Germinal center (tissue), 1 donor: ENCODE measurements at regions not wholly inside any gene's neighbourhood (a gene's known extent, or its start where the extent isn't known, plus 50 kb on each side); places are given as distances from the start of the nearest gene placed in this dataset.

ENCODE experiments used
- DNase-seq: peaks from one replicate; pipeline ENCODE4 v3.0.0; 2012; ENCODE audit warnings: mixed read lengths, low spot score

GRCh38 chr13:74669149-74669548 lies 534.9 kb upstream of the KLF12 start:
- no peak for DNase-seq

DNA sequence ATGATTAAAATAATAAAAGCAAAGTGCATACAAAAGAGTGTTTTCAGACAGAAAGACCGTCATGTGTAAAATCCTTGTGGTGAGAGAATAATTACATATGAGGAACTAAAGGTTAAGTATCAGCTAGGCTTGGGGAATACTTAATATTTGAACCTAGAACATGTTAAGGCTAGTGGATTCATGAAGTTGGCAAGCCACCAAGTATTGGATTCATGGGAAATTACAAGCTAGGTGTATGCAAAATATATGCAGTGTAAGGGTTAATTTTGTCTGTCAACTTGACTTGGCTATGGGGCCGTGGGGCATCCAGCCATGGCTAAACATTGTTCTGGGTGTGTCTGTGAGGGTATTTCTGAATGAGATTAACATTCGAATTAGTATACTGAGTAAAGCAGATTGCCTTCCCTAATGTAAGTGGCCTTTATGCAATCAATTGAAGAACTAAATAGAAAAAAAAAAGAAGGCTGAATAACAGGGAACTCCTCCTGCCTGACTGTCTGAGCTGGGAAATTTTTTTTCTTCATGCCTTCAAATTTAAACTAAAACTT lies 533.5 kb upstream of the KLF12 start:
- no peak for DNase-seq

GRCh38 chr13:74662905-74663304 lies 528.7 kb upstream of the KLF12 start:
- DNase-seq, result no peak

DNA sequence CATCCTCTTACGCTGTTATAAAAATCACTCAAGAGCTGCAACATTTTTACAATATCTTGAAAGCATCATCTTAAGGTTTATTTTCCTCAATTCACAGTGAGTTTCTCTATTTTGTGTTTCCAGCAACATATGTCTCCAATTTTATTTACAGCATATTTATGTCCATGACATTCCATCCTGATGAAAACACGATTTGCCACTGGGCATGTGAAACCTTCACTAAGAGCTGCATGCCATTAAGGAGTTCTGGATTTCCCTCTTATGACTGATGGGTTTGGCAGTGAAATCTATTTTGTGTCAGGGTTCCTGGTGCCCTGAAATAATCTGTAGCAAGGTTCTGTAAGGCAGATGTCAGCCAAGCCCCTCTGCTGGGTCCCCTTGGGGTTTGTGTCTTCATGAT lies 527.6 kb upstream of the KLF12 start:
- no peak for DNase-seq

GRCh38 chr13:74657765-74658164 lies 523.6 kb upstream of the KLF12 start:
- DNase-seq, result no peak

DNA sequence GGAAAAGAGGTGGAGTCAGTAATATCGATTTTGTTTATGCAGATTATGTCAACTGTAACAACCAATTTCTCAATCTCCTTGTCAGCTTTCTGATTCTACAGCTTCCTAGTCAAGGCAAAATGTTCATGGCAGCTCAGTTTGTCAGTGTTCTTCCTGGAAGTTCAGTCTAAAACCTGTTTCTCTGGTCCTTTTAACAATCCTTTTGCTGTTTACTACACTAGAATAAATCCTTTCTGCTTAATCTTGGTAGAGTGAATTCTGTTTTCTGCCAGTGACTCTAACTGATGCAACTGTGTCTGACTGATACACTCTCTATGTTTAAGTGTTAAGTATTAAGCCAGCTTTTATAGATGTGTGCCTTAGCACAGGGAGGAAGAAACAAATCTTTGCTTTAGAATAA lies 516.9 kb upstream of the KLF12 start:
- no peak for DNase-seq

DNA sequence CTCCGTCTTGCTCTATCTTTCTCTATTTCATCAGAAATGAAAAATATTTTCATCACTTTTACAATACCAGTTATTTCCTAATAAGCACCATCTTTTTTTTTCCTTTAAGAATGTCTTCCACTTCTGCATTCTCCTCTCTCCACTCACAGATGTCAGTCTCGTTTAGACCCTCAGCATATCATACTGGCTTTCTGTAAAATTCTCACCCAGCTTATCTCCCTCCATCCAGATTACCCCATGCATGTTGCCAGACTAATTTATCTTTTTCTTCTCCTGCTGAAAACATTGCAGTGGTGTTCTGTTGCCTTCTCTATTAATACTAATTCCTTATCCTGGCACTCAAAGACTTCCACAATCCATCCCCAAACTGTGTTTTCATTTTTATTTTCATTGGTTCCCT lies 513.8 kb upstream of the KLF12 start:
- no peak for DNase-seq

DNA sequence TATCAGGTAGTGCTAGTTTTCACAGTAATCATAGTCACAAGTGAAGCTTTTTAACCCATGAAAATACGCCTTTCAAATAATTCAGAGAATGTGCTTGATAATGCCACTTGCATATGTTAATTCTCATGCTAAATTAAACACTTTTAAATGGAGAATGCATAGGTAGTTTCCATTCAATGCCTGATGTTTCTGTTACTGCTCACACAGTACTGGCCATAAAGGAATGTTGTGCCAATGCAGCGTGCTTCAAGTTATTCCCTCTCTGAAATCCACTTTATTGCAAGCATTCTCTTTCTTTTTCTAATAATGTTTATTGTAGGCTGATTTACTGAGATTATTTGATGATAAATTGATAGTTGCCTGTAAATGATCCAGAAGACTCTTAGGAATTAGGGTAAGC lies 513.0 kb upstream of the KLF12 start:
- no peak for DNase-seq

DNA sequence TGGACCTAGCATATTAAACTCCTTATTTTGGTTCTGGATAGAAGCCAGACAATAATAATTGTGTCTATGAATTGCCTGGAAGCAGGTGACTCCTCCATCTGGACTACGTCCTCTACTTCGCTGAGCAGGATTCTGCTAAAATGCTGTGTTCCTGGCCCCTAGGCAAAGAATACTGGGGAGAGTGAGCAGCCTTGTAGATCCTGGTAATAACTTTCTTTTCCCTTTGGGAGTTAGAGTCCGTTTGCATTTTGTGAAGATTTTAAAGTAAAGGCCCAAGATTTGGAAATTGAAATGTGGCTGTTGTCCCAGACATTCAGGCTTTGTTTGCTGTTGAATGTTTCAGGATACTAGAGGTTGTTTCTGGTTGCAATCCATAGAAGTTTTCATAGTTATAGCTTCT lies 511.9 kb upstream of the KLF12 start:
- no peak for DNase-seq

DNA sequence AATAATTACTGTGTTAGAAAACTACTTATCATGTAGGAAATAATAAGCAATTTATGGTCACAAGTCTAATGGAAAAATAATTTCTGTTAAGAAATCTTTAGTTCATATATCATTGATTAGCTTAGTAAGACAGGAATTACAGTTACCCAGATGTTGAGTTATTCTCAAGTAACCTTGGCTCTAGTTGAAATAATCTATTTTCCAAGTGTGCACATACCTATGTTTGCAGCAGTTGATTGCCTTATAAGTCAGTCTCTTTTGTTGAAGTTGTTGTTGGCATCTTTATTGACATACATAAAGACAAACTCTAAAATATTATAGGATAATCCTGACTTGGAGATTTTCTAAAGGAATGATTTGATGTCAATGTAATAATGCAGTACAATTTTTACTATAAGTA lies 511.4 kb upstream of the KLF12 start:
- no peak for DNase-seq

GRCh38 chr13:74644229-74644628 lies 510.0 kb upstream of the KLF12 start:
- DNase-seq, result no peak

DNA sequence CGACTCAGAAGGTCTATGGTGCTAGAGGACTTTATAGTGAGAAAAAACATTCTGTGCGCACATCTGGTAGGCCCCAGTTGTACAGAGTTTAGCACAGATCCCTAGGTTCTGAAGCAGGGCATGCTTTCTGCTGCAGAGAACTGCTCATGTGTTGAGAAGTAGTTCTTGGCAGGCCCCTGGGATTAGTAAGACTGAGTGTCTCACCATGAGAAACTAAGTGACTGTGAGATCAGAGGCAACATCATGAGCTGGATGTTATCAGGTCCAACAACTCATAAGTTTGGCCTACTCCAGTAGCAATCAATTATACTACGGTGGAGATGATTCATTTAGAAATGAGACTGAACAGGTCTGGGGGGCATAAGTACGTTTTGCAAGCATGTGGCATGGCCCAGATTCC lies 507.4 kb upstream of the KLF12 start:
- DNase-seq, result no peak

DNA sequence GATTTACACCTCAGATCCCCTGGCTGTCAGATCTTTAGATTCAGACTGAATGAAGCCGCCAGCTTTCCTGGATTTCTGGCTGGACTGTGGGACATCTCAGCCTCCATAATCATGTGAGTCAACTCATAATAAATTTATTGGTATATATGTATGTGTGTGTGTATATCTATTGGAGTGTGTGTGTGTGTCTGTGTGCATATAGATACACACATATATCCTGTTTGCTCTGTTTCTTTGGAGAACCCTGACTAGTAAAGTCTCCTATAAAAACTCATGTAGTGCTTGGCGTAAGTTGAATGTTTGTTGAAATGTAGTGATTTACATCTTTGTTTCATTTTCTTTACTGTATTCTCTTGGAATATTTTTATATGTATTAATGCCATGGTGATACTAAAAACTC lies 499.5 kb upstream of the KLF12 start:
- DNase-seq, result no peak

DNA sequence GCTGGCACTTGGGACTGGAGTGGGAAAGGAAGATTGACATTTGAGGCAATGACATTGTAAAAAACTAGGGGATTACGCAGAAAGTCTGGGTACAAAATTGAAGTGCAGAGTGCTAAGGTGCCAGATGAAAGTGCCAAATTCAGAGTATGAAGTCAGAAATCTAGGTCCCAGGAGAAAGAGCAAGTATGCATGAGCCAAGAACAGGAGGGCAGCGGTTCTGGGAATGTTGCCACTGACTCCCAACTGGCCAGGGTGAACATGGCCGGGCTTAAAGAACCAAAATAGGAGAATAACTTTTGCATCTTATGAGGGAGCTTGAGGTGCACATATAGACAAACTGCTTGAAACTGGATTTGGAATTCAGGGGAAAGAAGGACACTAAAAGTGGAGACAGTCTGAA lies 495.8 kb upstream of the KLF12 start:
- no peak for DNase-seq

GRCh38 chr13:74625541-74625940 lies 491.3 kb upstream of the KLF12 start:
- DNase-seq, result no peak

GRCh38 chr13:74623761-74624160 lies 489.6 kb upstream of the KLF12 start:
- no peak for DNase-seq

DNA sequence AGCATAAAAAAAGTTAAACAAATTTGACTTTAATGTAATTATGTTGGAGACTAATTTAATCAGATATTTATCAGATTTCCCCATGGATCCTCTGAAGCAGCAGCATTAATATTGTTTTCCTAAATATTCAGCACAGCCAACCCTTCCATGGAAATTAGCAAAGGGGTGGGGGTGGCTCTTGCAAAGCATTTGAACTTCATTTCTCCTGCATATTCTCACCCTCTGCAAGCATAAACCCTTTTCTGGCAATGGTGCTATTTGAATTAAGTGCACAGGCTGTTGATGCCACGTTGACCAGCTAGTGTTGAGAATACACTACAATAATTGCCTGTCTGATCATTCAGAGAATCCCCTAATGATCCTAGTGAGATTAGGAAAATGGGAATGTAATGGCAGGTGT lies 488.1 kb upstream of the KLF12 start:
- no peak for DNase-seq

DNA sequence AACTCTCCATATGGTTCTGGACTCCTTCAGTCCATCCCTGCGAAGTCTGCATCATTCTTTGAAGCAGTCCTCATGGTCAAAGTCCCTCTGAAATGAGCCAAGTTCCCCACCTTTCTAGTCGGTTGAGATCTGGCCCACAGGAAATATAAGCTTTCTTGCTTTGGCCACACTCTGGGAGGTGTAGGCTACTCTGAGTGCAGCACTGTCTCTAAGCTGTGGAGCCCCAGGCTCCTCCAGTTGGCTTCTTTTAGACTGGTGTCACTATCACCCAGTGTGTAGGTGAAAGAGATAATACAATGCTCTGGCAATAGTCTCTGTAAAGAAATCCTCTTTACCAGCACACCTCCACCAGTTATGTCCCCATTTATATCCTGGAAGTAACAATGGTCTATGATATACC lies 486.5 kb upstream of the KLF12 start:
- DNase-seq, result no peak

DNA sequence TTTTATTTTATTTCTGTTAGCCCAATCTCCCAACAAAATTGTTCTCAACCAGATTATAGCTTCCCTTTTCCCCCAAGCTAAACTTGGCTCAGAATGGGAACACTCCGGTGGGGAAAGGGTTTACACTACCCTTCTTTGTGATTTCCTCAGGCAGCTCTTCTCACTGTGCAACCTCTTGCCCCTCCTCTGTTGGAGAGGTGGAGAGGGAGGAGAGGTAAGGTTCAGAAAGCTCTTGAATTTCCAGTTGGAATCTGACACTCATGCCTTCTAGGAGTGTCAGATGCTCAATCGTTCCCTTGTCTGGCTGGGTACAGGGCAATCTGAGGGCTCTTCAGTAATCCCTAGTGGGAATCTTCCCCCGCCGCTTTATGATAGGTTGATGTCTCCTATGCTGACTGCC lies 486.1 kb upstream of the KLF12 start:
- no peak for DNase-seq

DNA sequence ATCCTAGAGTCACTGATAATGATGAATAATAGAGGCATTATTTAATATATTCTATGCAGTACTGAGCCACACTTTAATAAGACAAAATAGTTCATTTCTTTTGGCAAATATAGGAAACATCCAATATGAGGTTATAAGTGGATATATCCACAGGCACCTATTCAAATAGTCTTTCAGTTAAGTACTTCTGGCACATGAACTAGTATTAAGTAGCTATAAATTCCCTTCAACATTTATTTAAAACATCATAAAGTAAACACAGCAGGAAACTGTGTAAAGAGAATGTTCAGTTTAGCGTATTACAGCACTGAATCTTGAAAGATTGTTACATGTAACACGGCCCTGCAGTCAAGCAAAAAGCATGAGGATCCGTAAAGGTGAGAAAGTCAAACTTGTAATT lies 463.3 kb upstream of the KLF12 start:
- DNase-seq, result no peak

DNA sequence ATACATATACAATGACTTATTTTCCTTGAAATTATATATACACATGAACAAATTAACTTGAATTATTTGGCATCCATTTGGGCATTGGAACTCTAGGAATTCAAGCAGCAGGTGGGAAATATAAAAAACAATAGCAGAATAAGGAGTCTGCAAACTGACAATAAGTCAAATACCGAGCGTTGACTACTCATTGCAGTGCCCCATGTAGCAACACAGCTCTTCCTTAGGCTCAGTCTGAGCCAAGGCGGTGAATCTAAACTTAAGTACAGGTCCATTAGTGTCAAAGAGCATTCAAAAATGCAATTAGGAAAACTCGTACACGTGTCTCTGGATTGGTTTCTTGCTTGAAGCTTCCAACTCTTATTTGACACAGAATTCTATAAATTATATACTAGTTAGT lies 462.5 kb upstream of the KLF12 start:
- no peak for DNase-seq

DNA sequence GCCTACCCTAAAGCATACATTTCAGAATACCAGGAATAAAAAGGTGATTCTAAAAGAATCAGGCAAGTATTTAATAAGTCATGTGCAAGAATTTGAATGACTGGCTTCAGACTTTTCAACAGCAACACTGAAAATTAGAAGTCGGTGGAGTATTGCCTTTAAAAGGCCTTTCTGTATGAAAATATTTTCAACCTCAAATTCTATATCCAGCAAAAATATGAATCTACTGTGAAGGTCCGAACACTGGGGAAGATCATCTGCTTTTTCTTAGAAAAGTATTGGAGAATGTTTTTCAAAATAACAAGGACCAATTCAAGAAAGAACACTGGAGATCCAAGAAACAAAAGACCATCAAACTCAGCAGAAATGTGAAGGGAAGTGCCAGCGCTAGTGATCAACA lies 459.5 kb upstream of the KLF12 start:
- no peak for DNase-seq

GRCh38 chr13:74586847-74587246 lies 452.6 kb upstream of the KLF12 start:
- no peak for DNase-seq

DNA sequence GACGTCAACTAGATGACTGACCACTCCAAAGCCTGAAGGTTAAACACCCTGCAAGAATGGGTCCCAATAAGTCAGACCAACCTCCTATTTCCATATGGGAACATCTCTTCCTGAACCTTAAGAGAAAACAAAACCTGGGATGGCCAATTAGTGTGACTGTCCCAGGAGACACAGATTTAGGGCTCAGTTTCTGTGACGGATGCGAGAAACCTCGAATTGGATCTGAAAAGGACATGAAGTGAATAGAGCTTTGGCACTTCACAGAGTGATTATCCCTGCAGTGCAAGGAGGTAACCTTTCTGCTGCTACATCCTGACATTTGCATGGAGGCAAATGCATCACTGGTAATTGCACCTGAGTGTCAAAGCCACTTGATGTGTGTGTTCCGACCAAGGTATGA lies 442.2 kb upstream of the KLF12 start:
- DNase-seq, result no peak

GRCh38 chr13:74575729-74576125 lies 441.5 kb upstream of the KLF12 start:
- DNase-seq, result no peak
